ENCODE measurements at regions not wholly inside any gene's neighbourhood (a gene's known extent, or its start where the extent isn't known, plus 50 kb on each side); places are given as distances from the start of the nearest gene placed in this dataset.

DNA sequence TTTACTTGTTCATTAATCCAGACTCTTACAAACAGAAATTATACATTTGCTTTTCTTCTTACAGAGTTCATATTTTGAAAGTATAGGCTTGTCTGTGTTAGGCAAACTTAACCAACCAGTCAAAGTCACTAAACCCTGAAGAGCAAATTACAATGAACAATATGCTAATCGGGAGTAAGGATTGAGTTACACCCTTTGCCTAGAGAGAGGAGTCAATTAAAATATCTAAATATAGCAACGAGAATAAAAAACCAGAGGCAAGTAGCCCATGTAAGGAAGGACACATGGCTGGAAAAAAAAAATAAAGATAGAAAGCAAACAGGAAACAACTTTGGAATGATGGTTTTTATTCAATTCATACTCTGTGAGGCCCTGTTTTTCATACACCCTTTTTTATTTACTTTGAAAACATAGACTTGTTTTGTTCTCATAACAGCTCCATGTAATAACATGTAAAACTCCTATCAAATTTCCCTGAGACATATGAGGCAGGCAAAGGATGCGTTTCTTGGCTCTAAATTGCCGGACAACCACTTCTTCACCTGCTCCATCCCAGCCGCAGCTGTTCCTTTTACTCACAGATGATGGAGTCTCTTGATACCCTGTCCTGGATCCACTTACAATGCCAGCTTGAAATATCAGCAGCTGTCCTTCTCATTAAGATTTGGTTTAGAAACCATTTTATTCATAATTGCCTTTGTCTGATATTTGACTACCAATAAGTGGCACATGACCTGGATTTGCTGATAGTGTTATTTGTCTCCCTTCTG, 767.7 kb upstream of the GCFC2 start:
- TF ChIP-seq, protein P1, sequence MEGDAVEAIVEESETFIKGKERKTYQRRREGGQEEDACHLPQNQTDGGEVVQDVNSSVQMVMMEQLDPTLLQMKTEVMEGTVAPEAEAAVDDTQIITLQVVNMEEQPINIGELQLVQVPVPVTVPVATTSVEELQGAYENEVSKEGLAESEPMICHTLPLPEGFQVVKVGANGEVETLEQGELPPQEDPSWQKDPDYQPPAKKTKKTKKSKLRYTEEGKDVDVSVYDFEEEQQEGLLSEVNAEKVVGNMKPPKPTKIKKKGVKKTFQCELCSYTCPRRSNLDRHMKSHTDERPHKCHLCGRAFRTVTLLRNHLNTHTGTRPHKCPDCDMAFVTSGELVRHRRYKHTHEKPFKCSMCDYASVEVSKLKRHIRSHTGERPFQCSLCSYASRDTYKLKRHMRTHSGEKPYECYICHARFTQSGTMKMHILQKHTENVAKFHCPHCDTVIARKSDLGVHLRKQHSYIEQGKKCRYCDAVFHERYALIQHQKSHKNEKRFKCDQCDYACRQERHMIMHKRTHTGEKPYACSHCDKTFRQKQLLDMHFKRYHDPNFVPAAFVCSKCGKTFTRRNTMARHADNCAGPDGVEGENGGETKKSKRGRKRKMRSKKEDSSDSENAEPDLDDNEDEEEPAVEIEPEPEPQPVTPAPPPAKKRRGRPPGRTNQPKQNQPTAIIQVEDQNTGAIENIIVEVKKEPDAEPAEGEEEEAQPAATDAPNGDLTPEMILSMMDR (IDR thresholded peaks at IDR 0.05 in 4 of 5, conservative IDR thresholded peaks at IDR 0.05 in 1 of 5) = no peak
- no peak for TF ChIP-seq POLR2A (IDR thresholded peaks at IDR 0.05)
